SK-N-MC (cell line): ENCODE measurements at regions not wholly inside any gene's neighbourhood (a gene's known extent, or its start where the extent isn't known, plus 50 kb on each side); places are given as distances from the start of the nearest gene placed in this dataset.

Source experiments
- EZH2 ChIP-seq: fragments of 200-600 bp; sonication (generic); IDR thresholded peaks from one replicate; pipeline ENCODE4 v1.6.1; 2017; ENCODE audit warnings: antibody characterized with exemption
- FOXP2 ChIP-seq: optimal IDR thresholded peaks from 2 replicates; pipeline ENCODE3; 2011; ENCODE audit warnings: mild to moderate bottlenecking, moderate library complexity; ENCODE audit not compliant: insufficient read depth; ENCODE audit errors: extremely low read length, control extremely low read depth
- POLR2AphosphoS5 ChIP-seq: IDR thresholded peaks from 2 replicates; pipeline ENCODE4 v1.6.1; 2012; ENCODE audit warnings: mild to moderate bottlenecking, low read depth, low read length, borderline replicate concordance

GRCh38 chr5:61683148-61683547 lies 351.1 kb downstream of the ZSWIM6 start:
- no peak for TF ChIP-seq POLR2AphosphoS5
- TF ChIP-seq EZH2: no peak
- no peak for TF ChIP-seq FOXP2
